GM23338 (cell line): ENCODE measurements at regions not wholly inside any gene's neighbourhood (a gene's known extent, or its start where the extent isn't known, plus 50 kb on each side); places are given as distances from the start of the nearest gene placed in this dataset.

Experiments
- ATAC-seq: fragments of 200-7000 bp; cut with Tn5 transposase; 3 replicates; pipeline ENCODE4 v1.9.1; 2020
- DNase-seq: peaks from one replicate; pipeline ENCODE4 v3.0.0-alpha.2; 2015; ENCODE audit warnings: low spot score
- H2AFZ ChIP-seq: fragments of 200-600 bp; sonication (generic); 2 replicates; pipeline ENCODE4 v1.8.0; 2016; ENCODE audit warnings: antibody characterized with exemption, mild to moderate bottlenecking, moderate library complexity
- H3F3A ChIP-seq: fragments of 200-600 bp; sonication (generic); replicated peaks from 2 replicates; pipeline ENCODE4 v1.8.0; 2017; ENCODE audit warnings: antibody characterized with exemption, mixed run types, low read depth
- H3K27ac ChIP-seq: fragments of 200-600 bp; sonication (generic); 2 replicates; pipeline ENCODE4 v1.6.1; 2016; ENCODE audit warnings: low read depth
- H3K27me3 ChIP-seq: fragments of 200-600 bp; sonication (generic); 2 replicates; pipeline ENCODE4 v1.8.0; 2016; ENCODE audit warnings: mild to moderate bottlenecking, mixed run types, moderate library complexity; ENCODE audit not compliant: insufficient read depth
- H3K36me3 ChIP-seq: fragments of 200-600 bp; sonication (generic); 2 replicates; pipeline ENCODE4 v1.8.0; 2016; ENCODE audit warnings: mild to moderate bottlenecking; ENCODE audit not compliant: insufficient read depth
- H3K4me1 ChIP-seq: fragments of 200-600 bp; sonication (generic); 2 replicates; pipeline ENCODE4 v1.8.0; 2016; ENCODE audit warnings: mild to moderate bottlenecking, moderate library complexity; ENCODE audit not compliant: insufficient read depth
- H3K4me2 ChIP-seq: fragments of 200-600 bp; sonication (generic); 2 replicates; pipeline ENCODE4 v1.7.1; 2017; ENCODE audit warnings: mixed run types
- H3K4me3 ChIP-seq: fragments of 200-600 bp; sonication (generic); 2 replicates; pipeline ENCODE4 v1.6.1; 2016; ENCODE audit warnings: mixed run types
- H3K79me2 ChIP-seq: fragments of 200-600 bp; sonication (generic); replicated peaks from 2 replicates; pipeline ENCODE4 v1.8.0; 2017; ENCODE audit warnings: mild to moderate bottlenecking; ENCODE audit not compliant: insufficient read depth
- H3K9me2 ChIP-seq: fragments of 200-600 bp; sonication (generic); 2 replicates; pipeline ENCODE4 v1.8.0; 2017; ENCODE audit not compliant: insufficient read depth
- H4K20me1 ChIP-seq: fragments of 200-600 bp; sonication (generic); replicated peaks from 2 replicates; pipeline ENCODE4 v1.8.0; 2017; ENCODE audit warnings: mild to moderate bottlenecking; ENCODE audit not compliant: insufficient read depth
- H3K27ac Mint-ChIP-seq: 2 replicates; pipeline ENCODE4 v1.8.0; 2020; ENCODE audit warnings: inconsistent platforms, mild to moderate bottlenecking, moderate library complexity, mixed read lengths
- H3K27me3 Mint-ChIP-seq: 3 replicates; pipeline ENCODE4 v1.8.0; 2022; ENCODE audit warnings: low read depth, mild to moderate bottlenecking, moderate library complexity, mixed read lengths, inconsistent platforms; ENCODE audit not compliant: insufficient read depth, poor library complexity
- H3K36me3 Mint-ChIP-seq: 3 replicates; pipeline ENCODE4 v1.8.0; 2021; ENCODE audit warnings: low read depth, mild to moderate bottlenecking, inconsistent platforms, moderate library complexity, mixed read lengths
- H3K4me1 Mint-ChIP-seq: 3 replicates; pipeline ENCODE4 v1.8.0; 2020; ENCODE audit warnings: mild to moderate bottlenecking, inconsistent platforms, mixed read lengths
- H3K4me3 Mint-ChIP-seq: 3 replicates; pipeline ENCODE4 v1.8.0; 2021; ENCODE audit warnings: moderate library complexity, mild to moderate bottlenecking, inconsistent platforms, mixed read lengths
- H3K9me3 Mint-ChIP-seq: 3 replicates; pipeline ENCODE4 v1.8.0; 2020; ENCODE audit warnings: moderate library complexity, mild to moderate bottlenecking, inconsistent platforms, mixed read lengths
- CREB1 ChIP-seq: fragments of 250-450 bp; sonication (Bioruptor Pico); IDR thresholded peaks from 2 replicates; pipeline ENCODE4 v1.5.0; 2020; ENCODE audit warnings: low read depth, mild to moderate bottlenecking, moderate library complexity
- JUNB ChIP-seq: IDR thresholded peaks from one replicate; pipeline ENCODE4 v1.6.1; 2016; ENCODE audit warnings: antibody characterized with exemption; ENCODE audit not compliant: unreplicated experiment
- ZNF331 ChIP-seq: fragments of 250-450 bp; sonication (Bioruptor Pico); IDR thresholded peaks from 2 replicates; pipeline ENCODE4 v1.5.0; 2020; ENCODE audit warnings: low read depth, mild to moderate bottlenecking, moderate library complexity
- TF ChIP-seq, protein P1 (sequence below): fragments of 250-450 bp; sonication (Bioruptor Pico); IDR thresholded peaks from 2 replicates; pipeline ENCODE4 v1.5.0; 2020; ENCODE audit warnings: mild to moderate bottlenecking, moderate library complexity
- TF ChIP-seq, protein P2 (sequence below), 2 experiments: fragments of 200-600 bp in 1 of 2; sonication (generic) in 1 of 2; conservative IDR thresholded peaks; 2 replicates each; pipeline versions ENCODE4 v1.5.1 to v1.6.1; 2016 to 2017; ENCODE audit warnings: antibody characterized with exemption in 2 of 2, low read depth in 2 of 2, mild to moderate bottlenecking in 2 of 2, moderate library complexity in 1 of 2

DNA sequence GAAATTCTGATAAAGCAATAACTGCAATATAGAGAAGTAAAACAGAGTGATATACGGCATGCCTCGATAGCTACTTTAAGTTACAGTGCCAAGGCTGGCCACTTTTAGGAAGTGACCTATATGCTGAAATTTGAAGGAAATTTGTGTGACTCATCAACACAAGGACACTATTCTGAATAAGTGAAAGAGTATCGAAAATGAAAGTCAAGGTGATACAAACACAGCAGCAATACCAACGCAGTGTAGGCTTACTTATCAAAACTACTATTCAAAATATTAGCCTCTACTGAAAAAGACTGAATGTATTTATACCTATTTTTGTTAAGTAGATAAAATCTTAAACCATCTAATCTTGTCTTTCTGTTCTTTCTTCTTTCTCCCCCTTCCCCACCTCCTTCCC, 459.9 kb upstream of the GNPDA2 start:
- no peaks in the 10 kb centered on the region for H3K79me2 ChIP-seq
- TF ChIP-seq, protein P1, sequence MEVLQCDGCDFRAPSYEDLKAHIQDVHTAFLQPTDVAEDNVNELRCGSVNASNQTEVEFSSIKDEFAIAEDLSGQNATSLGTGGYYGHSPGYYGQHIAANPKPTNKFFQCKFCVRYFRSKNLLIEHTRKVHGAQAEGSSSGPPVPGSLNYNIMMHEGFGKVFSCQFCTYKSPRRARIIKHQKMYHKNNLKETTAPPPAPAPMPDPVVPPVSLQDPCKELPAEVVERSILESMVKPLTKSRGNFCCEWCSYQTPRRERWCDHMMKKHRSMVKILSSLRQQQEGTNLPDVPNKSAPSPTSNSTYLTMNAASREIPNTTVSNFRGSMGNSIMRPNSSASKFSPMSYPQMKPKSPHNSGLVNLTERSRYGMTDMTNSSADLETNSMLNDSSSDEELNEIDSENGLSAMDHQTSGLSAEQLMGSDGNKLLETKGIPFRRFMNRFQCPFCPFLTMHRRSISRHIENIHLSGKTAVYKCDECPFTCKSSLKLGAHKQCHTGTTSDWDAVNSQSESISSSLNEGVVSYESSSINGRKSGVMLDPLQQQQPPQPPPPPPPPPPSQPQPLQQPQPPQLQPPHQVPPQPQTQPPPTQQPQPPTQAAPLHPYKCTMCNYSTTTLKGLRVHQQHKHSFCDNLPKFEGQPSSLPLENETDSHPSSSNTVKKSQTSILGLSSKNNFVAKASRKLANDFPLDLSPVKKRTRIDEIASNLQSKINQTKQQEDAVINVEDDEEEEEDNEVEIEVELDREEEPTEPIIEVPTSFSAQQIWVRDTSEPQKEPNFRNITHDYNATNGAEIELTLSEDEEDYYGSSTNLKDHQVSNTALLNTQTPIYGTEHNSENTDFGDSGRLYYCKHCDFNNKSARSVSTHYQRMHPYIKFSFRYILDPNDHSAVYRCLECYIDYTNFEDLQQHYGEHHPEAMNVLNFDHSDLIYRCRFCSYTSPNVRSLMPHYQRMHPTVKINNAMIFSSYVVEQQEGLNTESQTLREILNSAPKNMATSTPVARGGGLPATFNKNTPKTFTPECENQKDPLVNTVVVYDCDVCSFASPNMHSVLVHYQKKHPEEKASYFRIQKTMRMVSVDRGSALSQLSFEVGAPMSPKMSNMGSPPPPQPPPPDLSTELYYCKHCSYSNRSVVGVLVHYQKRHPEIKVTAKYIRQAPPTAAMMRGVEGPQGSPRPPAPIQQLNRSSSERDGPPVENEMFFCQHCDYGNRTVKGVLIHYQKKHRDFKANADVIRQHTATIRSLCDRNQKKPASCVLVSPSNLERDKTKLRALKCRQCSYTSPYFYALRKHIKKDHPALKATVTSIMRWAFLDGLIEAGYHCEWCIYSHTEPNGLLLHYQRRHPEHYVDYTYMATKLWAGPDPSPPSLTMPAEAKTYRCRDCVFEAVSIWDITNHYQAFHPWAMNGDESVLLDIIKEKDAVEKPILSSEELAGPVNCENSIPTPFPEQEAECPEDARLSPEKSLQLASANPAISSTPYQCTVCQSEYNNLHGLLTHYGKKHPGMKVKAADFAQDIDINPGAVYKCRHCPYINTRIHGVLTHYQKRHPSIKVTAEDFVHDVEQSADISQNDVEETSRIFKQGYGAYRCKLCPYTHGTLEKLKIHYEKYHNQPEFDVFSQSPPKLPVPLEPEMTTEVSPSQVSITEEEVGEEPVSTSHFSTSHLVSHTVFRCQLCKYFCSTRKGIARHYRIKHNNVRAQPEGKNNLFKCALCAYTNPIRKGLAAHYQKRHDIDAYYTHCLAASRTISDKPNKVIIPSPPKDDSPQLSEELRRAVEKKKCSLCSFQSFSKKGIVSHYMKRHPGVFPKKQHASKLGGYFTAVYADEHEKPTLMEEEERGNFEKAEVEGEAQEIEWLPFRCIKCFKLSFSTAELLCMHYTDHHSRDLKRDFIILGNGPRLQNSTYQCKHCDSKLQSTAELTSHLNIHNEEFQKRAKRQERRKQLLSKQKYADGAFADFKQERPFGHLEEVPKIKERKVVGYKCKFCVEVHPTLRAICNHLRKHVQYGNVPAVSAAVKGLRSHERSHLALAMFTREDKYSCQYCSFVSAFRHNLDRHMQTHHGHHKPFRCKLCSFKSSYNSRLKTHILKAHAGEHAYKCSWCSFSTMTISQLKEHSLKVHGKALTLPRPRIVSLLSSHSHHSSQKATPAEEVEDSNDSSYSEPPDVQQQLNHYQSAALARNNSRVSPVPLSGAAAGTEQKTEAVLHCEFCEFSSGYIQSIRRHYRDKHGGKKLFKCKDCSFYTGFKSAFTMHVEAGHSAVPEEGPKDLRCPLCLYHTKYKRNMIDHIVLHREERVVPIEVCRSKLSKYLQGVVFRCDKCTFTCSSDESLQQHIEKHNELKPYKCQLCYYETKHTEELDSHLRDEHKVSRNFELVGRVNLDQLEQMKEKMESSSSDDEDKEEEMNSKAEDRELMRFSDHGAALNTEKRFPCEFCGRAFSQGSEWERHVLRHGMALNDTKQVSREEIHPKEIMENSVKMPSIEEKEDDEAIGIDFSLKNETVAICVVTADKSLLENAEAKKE (CRISPR knock-in tag) = no peak
- TF ChIP-seq ZNF331 (CRISPR knock-in tag) (no peak), JUNB (no peak), CREB1 (CRISPR knock-in tag) (no peak)
- TF ChIP-seq, protein P2, sequence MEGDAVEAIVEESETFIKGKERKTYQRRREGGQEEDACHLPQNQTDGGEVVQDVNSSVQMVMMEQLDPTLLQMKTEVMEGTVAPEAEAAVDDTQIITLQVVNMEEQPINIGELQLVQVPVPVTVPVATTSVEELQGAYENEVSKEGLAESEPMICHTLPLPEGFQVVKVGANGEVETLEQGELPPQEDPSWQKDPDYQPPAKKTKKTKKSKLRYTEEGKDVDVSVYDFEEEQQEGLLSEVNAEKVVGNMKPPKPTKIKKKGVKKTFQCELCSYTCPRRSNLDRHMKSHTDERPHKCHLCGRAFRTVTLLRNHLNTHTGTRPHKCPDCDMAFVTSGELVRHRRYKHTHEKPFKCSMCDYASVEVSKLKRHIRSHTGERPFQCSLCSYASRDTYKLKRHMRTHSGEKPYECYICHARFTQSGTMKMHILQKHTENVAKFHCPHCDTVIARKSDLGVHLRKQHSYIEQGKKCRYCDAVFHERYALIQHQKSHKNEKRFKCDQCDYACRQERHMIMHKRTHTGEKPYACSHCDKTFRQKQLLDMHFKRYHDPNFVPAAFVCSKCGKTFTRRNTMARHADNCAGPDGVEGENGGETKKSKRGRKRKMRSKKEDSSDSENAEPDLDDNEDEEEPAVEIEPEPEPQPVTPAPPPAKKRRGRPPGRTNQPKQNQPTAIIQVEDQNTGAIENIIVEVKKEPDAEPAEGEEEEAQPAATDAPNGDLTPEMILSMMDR (conservative IDR thresholded peaks at IDR 0.05; ENCODE audit: low read depth in 2 of 2) = no peak
- no peaks in the 10 kb centered on the region for H4K20me1 ChIP-seq
- no peaks in the 10 kb centered on the region for H3K9me2 ChIP-seq
- no peaks in the 10 kb centered on the region for H3K27me3 ChIP-seq
- H3K4me1 Mint-ChIP-seq = no peaks in the 10 kb centered on the region
- H3K4me3 ChIP-seq = no peak overlapping the region
- H3K36me3 ChIP-seq = no peaks in the 10 kb centered on the region
- no peak overlapping the region for H2AFZ ChIP-seq
- peaks cover 2% of the 10 kb centered on the region for H3K27me3 Mint-ChIP-seq
- DNase-seq (no peak), ATAC-seq (no peak)
- no peaks in the 10 kb centered on the region; the same call in 2 of the 3 replicates for H3K36me3 Mint-ChIP-seq
- no peaks in the 10 kb centered on the region for H3F3A ChIP-seq
- H3K4me2 ChIP-seq = no peak overlapping the region
- H3K4me1 ChIP-seq = no peaks in the 10 kb centered on the region
- H3K27ac Mint-ChIP-seq = no peak overlapping the region
- peaks cover 55% of the 10 kb centered on the region for H3K9me3 Mint-ChIP-seq
- H3K27ac ChIP-seq = no peak overlapping the region
- H3K4me3 Mint-ChIP-seq = no peak overlapping the region
